ENCODE measurements at regions not wholly inside any gene's neighbourhood (a gene's known extent, or its start where the extent isn't known, plus 50 kb on each side); places are given as distances from the start of the nearest gene placed in this dataset.

GRCh38 chr13:57784633-57785032 lies 153.1 kb downstream of the PCDH17 start:
- no peak for TF ChIP-seq CTCF (IDR thresholded peaks at IDR 0.05)
- Histone ChIP-seq H3K4me3 (no peak overlapping the region), H3K27ac (no peak overlapping the region)
- no peak for DNase-seq (ENCODE audit: low spot score)

DNA sequence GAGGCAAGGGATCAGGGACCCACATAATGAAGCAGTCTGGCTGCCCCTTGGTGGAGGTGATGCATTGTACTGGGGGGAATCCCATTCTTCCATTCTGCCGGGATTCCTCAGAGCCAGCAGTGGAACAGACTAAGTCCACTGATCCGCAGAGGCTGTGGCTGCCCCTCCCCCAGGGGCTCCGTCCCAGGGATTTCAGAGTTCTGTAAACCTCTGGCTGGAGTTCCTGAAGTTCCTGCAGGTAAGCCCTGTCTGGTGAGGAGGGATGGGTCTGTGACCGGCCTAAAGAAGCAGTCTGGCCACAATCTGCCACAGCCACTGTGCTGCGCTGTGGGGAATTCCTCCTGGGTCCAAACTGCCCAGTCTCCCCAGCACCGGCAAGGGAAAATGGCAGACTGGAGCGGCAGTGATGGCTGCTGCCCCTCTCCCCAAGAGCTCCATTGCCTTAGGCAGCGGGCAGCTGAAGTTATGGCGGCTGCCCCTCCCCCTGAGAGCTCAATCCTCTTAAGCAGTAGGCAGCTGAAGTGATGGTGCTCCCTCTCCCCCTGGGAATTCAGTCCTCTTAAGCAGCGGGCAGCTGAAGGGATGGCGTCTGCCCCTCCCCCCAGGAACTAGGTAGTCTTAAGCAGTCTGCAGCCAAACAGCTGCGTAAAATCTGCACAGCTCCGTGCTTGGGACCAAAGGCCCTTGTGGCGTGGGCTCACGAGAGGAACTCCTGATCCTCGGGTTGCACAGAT lies 155.7 kb downstream of the PCDH17 start:
- TF ChIP-seq CTCF (IDR thresholded peaks at IDR 0.05): no peak
- Histone ChIP-seq H3K4me3 (no peak overlapping the region), H3K27ac (no peak overlapping the region)
- DNase-seq (ENCODE audit: low spot score): no peak

GRCh38 chr13:57799624-57800023 lies 168.1 kb downstream of the PCDH17 start:
- DNase-seq (ENCODE audit: low spot score): no peak
- no peak for TF ChIP-seq CTCF (IDR thresholded peaks at IDR 0.05)
- no peak overlapping the region for H3K4me3 ChIP-seq
- no peak overlapping the region for H3K27ac ChIP-seq

DNA sequence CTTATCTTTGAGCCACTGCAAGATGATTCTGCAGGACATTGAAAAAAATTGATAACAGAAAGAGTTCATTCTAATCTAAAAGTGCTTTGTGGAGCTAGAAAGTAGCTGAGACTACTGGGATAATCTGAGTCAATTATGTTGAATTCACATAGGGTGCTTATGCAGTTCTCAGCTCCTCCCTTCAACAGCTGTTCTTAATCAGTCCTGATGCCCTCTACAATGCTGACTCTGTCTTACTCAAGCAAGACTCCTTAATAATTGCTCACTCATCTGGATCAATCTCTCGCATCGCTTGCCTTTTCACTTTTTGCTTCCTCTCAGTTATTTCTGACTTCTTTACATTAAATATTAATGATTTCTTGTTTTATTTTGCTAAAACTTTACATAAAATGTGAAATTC lies 182.1 kb downstream of the PCDH17 start:
- H3K27ac ChIP-seq: no peak overlapping the region
- H3K4me3 ChIP-seq: no peak overlapping the region
- no peak for TF ChIP-seq CTCF (IDR thresholded peaks at IDR 0.05)
- no peak for DNase-seq (ENCODE audit: low spot score)

DNA sequence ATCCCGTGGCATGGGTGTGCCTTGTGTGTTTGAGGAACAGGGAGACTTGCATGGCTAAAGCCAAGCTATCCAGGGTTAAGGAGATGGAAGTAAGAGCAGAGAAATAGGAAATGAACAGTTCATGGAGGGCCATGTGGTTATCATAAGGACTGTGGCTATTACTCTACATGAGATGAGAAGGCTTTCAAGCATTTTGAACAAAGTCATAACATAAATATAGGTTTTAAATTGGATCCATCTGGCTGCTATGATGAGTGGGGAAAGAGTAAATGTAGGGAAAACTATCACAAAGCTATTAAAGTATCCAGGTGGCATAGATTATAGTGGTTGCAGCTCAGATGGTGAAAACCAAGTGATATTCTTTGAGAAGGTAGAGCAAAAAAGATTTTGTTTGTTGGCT lies 184.1 kb downstream of the PCDH17 start:
- no peak for TF ChIP-seq CTCF (IDR thresholded peaks at IDR 0.05)
- Histone ChIP-seq H3K4me3 (no peak overlapping the region), H3K27ac (no peak overlapping the region)
- DNase-seq (ENCODE audit: low spot score): no peak

- no peak for DNase-seq (ENCODE audit: low spot score)
- no peak overlapping the region for H3K27ac ChIP-seq
- H3K4me3 ChIP-seq: no peak overlapping the region
- TF ChIP-seq CTCF (IDR thresholded peaks at IDR 0.05): no peak
These were observed 189.4 kb downstream of the PCDH17 start for GRCh38 chr13:57820924-57821323.

DNA sequence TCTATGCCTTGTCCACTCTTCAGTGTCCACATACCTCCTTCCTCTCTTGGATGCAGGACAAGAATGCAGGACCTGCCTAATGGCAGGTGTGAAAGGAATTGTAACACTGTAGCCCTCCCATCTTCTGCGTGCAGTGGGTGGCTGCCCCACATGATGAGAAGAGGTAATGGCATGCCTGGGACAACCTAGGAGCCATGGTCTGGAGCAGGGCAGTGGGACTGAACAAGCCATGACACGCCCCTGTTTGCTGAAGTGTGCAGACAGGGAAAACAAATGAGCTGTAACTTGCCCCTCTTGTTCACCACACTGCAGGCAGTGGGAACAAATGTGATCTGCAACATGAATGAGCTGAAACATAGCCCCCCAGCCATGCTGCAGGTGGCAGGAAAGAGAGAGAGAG lies 192.2 kb downstream of the PCDH17 start:
- no peak for TF ChIP-seq CTCF (IDR thresholded peaks at IDR 0.05)
- no peak for DNase-seq (ENCODE audit: low spot score)

More for the DNA sequence above, 192.2 kb downstream of the PCDH17 start:
- H3K27ac ChIP-seq: no peak overlapping the region
- no peak overlapping the region for H3K4me3 ChIP-seq
